DMS153 treated with DMSO at 0.1 percent for 48 hours (cell line): ENCODE measurements at regions not wholly inside any gene's neighbourhood (a gene's known extent, or its start where the extent isn't known, plus 50 kb on each side); places are given as distances from the start of the nearest gene placed in this dataset.
"Not testable (repeated sequence)": the region's sequence is repeated elsewhere in the genome, so short reads cannot be mapped to it uniquely, and the experiment has no call there.

ENCODE experiments used
- DNase-seq: peaks from one replicate; lab custom pipeline; 2025; ENCODE audit not compliant: unreplicated experiment; lab: John Stamatoyannopoulos, UW

- no peak for DNase-seq
These were observed 679.3 kb upstream of the IGFBP3 start for GRCh38 chr7:46600340-46600739.

DNA sequence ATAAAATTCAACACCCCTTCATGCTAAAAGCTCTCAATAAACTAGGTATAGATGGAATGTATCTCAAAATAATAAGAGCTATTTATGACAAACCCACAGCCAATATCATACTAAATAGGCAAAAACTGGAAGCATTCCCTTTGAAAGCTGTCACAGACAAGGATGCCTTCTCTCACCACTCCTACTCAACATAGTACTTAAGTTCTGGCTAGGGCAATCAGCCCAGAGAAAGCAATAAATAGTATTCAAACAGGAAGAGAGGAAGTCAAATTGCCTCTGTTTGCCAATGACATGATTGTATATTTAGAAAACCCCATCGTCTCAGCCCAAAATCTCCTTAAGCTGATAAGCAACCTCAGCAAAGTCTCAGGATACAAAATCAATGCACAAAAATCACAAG, 673.8 kb upstream of the IGFBP3 start:
- not testable (repeated sequence) for DNase-seq

DNA sequence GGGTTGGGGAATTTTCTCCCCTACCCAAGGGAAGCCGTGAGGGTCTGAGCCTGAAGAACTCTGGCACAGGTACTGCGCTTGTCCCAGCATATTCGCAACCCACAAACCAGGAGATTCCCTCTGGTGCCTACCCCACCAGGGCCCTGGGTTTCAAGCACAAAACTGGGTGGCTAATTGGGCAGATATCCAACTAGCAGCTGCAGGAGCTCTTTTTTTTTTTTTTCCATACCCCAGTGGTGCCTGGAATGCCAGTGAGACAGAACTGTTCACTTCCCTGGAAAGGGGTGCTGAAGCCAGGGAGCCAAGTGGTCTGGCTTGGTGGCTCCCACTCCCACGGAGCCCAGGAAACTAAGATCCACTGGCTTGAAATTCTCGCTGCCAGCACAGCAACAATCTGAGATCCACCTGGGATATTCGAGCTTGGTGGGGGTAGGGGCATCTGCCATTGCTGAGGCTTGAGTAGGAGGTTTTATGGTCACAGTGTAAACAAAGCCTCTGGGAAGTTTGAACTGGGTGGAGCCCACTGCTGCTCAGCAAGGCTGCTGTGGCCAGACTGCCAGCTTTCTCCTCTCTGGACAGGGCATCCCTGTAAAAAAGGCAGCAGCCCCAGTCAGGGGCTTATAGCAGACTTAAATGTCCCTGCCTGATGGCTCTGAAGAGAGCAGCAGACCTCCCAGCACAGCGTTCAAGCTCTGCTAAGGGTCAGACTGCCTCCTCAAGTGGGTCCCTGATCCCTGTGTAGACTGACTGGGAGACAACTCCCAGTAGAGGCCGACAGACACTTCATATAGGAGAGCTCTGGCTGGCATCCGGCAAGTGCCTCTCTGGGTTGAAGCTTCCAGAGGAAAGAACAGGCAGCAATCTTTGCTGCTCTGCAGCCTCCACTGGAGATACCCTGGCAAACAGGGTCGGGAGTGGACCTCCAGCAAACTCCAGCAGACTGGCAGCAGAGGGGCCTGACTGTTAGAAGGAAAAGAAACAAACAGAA, 670.1 kb upstream of the IGFBP3 start:
- peak; percentile 7 for DNase-seq

- no peak for DNase-seq
These were observed 668.2 kb upstream of the IGFBP3 start for GRCh38 chr7:46589286-46589685.

- no peak for DNase-seq
These were observed 665.3 kb upstream of the IGFBP3 start for GRCh38 chr7:46586406-46586805.

GRCh38 chr7:46583656-46584055, 662.6 kb upstream of the IGFBP3 start:
- DNase-seq, result no peak

DNA sequence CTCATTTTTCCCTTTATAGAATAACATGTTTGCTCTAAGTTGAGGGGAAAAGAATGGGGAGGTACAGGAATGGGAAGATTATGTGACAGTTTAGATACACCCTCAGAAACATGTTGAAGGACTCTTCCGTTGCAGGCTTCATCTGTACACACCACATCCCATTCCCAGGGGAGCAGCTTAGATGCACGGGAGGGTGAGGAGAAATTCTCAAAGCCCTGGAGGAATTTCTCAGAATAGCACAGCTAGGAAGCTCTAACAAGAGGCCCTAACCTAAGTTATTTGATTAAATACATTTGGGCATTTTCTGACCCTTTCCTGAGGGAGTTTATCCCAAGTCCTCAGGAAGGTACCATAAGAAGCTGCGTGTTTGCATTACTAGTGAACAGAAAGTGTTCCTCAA, 660.2 kb upstream of the IGFBP3 start:
- no peak for DNase-seq

DNA sequence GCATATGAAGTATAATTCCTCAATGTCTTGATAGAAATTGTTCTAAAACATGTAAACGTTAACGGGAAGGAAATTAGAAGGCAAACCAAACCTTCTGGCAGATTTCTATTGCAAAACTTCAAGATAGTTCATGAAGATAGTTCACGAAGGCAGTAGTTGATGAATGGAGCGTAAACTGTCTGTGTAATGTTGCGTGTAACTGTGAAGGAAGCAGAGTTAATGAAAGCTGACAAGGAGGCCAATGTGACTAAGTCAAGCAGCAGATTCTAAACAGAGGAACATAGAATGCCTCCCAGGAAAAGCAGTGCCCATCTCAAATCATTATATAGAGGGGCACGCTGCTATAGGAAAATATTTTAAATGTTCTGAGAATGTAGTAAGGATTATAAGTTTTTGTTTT, 659.7 kb upstream of the IGFBP3 start:
- no peak for DNase-seq

GRCh38 chr7:46577394-46577793, 656.3 kb upstream of the IGFBP3 start:
- DNase-seq, result no peak

DNA sequence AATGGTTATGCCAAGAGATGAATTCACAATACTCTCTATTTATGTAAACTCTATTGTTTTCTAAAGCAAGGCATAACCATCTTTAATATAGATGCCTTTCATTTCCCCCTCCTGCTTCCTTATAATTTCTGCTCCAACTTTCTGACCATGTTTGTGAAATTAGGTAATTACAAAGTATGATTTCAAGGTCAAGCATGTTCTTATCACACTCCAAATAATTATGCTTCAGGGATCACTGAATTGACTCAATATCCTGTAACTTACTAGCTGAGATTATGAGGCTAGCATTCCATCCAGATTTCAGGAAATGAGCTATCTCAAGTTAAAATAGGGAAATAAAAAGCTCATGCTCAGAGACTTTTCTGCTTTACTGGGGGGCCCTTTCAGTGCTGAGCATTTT, 655.9 kb upstream of the IGFBP3 start:
- no peak for DNase-seq

DNA sequence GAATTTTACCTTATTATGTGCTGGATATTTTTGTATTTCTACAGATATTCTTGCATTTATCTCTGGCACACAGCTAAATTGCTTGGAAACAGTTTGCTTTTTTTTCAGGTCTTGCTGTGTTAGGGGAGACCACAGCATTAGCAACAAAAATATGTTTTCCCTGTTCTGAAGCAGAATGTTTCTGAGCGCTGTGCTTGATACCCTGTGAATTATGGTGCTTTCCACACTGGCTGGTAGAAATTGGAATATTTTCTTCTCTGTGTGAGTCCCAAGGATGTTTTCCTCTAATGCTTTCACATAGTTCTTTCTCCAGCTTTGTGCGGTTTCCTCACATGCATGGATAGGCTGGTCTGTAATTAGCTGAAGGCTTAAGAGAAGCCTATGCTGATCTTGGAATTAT, 651.6 kb upstream of the IGFBP3 start:
- DNase-seq, result no peak

DNA sequence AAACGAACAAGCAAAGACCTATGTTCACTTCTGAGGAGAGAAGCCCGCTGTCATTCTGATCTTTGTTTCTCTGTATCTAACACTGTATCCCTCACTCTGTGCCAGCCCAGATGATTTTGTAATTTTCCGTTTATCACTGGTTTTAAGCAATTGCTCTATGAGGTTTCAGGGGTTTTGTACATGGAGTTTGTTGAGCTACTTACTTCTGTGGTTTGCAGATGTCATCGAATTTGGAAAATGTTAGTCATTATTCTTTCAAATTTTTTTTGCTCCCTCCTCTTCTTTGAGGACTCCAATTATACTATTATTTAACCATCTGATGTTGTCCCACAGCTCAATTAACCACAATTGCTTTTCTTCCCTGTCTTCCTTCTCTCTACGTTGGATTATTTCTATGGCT, 650.9 kb upstream of the IGFBP3 start:
- no peak for DNase-seq

DNA sequence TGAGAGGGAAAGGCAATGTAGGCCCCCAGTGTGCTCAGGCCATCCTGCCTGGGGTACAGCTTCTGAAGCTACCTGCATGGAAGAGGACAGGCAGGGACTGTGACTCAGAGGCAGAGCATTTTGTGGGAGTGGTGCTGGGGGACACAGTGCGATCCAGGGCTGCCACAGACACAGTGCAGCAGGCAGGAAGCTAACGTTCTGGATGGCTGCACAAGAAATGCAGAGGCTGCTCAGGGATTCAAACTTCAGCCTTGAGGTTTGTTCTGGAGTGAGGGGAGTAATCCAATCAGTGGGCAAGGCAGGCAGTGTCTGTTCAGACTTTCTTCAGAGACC, 648.0 kb upstream of the IGFBP3 start:
- DNase-seq, result no peak

DNA sequence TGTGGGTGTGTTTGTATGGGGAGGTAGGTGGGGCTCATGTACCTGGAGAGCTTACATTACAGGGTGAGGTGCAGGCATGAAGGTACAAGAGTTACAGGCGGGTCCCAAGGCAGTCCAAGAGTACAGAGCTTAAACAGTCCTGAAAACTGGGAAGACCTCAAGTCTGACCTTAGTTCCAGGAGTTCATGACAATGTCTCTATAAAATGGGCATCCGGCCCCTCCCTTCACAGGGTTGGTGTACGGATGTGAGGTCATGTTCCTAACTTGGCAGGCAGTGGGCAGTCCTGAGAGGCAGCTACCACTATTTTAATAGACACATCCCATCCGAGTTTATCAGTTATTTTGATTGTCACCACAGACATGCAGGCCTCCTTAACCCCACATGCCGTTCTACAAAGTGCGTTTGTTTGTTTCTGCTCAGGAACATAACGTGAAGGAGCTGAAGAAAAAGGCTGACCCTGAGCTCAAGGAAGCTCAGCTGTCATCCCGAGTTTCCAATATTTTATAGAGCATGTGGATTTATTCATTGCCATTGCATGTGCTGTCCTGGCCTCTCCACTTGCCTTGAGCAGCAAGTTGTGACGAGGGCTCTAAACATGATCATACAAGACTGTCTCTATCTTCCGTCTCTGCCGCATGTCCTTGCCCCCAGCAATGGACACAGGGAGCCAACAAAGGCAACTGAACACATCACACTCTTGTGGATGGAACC, 647.5 kb upstream of the IGFBP3 start:
- DNase-seq, result no peak

DNA sequence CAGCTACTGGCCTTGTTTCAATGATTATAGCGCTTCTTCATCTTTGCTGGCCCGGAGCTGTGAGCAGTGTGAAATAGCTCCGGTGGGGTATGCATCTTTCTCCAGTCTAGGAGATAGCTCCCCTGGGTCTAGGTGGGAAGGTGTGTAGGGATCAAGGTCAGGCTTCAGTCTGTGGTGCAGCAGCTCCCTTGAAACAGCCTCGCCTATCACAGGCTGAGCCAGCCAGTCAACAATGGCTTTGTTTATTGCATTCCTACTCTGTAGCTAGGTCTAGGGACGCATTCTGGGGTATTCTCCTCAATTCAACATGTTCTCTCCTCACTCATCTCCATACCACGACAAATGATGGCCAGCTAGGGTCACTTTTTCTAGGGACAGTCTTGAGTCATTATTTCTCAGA, 646.8 kb upstream of the IGFBP3 start:
- DNase-seq, result no peak

- DNase-seq, result no peak
These were observed 645.2 kb upstream of the IGFBP3 start for GRCh38 chr7:46566097-46566774.

- DNase-seq, result no peak
These were observed 644.4 kb upstream of the IGFBP3 start for GRCh38 chr7:46565253-46566096.

- no peak for DNase-seq
These were observed 638.2 kb upstream of the IGFBP3 start for GRCh38 chr7:46559194-46559832.

DNA sequence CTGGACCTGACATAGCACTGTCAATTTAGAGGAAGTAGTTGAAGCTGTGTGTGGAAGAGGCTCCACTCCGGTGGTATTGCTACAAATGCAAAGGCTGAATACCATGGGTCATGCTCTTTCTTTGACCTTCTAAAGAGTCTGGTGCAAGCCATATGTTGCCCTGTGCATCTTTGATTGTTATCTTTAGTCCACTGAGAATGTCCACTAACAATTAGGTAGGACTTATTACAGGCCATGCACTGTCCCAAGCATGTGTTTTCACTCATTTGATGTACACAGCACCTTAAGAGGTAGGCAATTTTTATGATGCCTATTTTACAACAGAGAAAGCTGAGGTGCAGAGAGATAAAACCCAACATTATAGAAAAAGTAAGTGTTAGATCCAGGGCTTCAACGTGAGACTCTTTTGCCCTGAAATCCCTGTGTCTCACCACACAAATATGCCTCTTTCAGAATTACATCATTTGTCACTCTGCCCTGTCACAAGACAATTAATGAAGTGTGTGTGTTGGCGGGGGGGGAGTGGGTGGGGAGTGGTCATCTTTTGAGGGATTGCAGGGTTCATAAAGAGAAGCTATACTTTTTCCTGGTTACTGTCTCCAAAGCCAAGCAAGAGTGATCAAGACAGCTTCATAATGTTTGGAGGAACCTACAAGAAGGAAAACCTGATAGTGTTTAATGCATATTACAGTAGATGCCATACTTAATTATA, 637.6 kb upstream of the IGFBP3 start:
- no peak for DNase-seq

GRCh38 chr7:46557781-46558180, 636.7 kb upstream of the IGFBP3 start:
- DNase-seq, result no peak
